Esophagus squamous epithelium (tissue), 5 donors: ENCODE measurements at regions not wholly inside any gene's neighbourhood (a gene's known extent, or its start where the extent isn't known, plus 50 kb on each side); places are given as distances from the start of the nearest gene placed in this dataset.
"Not testable (repeated sequence)": the region's sequence is repeated elsewhere in the genome, so short reads cannot be mapped to it uniquely, and the experiment has no call there.

Experiments
- DNase-seq: peaks from one replicate; lab custom pipeline; 2025; lab: John Stamatoyannopoulos, UW
- H3K27ac ChIP-seq, 4 donors: fragments of 200-600 bp; sonication (generic); one replicate each; pipeline ENCODE4 v1.5.1; 2016 to 2019; ENCODE audit warnings: mild to moderate bottlenecking in 1 of 4
- H3K27me3 ChIP-seq, 4 donors: fragments of 200-600 bp; sonication (generic); 1 replicate in 3 of 4; 2 replicates in 1 of 4; pipeline versions ENCODE4 v1.5.1 to v1.6.0; 2017 to 2021; ENCODE audit warnings: antibody characterized with exemption in 1 of 4
- H3K36me3 ChIP-seq, 3 donors: fragments of 200-600 bp; sonication (generic); one replicate each; pipeline ENCODE4 v1.5.1; 2016 to 2019
- H3K4me1 ChIP-seq, 3 donors: fragments of 200-600 bp; sonication (generic); one replicate each; pipeline ENCODE4 v1.5.1; 2017 to 2019
- H3K4me3 ChIP-seq, 4 donors: fragments of 200-600 bp; sonication (generic); 1 replicate in 3 of 4; 2 replicates in 1 of 4; pipeline ENCODE4 v1.5.1; 2016 to 2019; ENCODE audit warnings: mild to moderate bottlenecking in 2 of 4, moderate library complexity in 1 of 4
- H3K9me3 ChIP-seq, 3 donors: fragments of 200-600 bp; sonication (generic); one replicate each; pipeline ENCODE4 v1.5.1; 2016 to 2019
- POLR2A ChIP-seq, 4 donors: fragments of 450-650 bp; IDR thresholded peaks; one replicate each; pipeline ENCODE4 v1.6.1; 2017; ENCODE audit warnings: antibody characterized with exemption in 4 of 4, mild to moderate bottlenecking in 4 of 4, moderate library complexity in 3 of 4
- WGBS, 2 donors: methylation state at CpG; one replicate each; pipeline ENCODE4 v1.1.5; 2018; 5-methylcytosine and 5-hydroxymethylcytosine counted together
- intact Hi-C: fragments of 100-400 bp; cut with DNase I; formaldehyde crosslinking; loops from one replicate; pipeline ENCODE4 v1.15.0; 2022
- TF ChIP-seq, protein P1 (sequence below), 6 experiments: fragments of 450-650 bp in 4 of 6; fragments of 200-600 bp in 2 of 6; sonication (generic) in 2 of 6; IDR thresholded peaks; one replicate each; pipeline ENCODE4 v1.5.1; 2016 to 2019; ENCODE audit warnings: antibody characterized with exemption in 6 of 6, mild to moderate bottlenecking in 4 of 6, moderate library complexity in 4 of 6
- donor health status: DM: yes; HTN: yes; CAD: no.

DNA sequence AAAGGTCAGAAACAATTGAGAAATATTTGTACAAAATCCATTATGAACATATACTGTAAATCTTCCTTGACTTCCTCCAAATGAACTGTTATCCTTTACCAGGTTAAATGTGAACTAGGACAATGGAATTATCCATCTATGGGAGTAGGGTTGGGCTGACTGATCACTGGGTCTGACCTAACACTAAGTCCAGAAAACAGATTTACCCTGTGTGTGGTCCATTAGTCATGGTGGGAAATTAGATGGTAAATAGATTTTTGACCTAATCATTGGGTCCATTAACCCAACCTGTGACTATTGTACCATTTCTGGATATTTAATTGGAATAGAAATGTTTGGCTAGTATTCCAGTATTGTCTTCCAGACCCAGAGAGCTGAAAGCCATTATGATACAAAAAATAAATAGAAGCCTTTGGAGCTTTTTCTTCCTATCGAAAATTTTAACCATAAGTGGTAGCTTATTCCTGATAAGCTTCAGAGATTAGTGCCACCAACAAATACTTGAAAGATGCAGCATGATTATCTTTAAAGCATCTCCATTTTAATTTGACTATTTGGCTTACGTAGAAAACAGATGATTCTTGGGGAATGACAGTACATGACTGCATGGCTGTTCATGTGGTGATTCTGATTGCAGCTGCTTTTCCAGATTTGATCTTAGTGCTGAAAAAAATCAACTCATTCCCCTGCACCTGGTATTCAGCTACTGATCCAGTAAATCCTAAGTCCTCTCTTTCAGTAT, 703.2 kb upstream of the FSHR start:
- DNase-seq: no peak
- H3K9me3 ChIP-seq: no peaks in the 10 kb centered on the region
- no peaks in the 10 kb centered on the region for H3K36me3 ChIP-seq
- no peak overlapping the region for H3K4me3 ChIP-seq
- TF ChIP-seq, protein P1, sequence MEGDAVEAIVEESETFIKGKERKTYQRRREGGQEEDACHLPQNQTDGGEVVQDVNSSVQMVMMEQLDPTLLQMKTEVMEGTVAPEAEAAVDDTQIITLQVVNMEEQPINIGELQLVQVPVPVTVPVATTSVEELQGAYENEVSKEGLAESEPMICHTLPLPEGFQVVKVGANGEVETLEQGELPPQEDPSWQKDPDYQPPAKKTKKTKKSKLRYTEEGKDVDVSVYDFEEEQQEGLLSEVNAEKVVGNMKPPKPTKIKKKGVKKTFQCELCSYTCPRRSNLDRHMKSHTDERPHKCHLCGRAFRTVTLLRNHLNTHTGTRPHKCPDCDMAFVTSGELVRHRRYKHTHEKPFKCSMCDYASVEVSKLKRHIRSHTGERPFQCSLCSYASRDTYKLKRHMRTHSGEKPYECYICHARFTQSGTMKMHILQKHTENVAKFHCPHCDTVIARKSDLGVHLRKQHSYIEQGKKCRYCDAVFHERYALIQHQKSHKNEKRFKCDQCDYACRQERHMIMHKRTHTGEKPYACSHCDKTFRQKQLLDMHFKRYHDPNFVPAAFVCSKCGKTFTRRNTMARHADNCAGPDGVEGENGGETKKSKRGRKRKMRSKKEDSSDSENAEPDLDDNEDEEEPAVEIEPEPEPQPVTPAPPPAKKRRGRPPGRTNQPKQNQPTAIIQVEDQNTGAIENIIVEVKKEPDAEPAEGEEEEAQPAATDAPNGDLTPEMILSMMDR (IDR thresholded peaks at IDR 0.05): no peak
- TF ChIP-seq POLR2A (IDR thresholded peaks at IDR 0.05): no peak
- 78% methylated on average over 2 of the region's 2 CpGs for WGBS, 2 donors
- intact Hi-C loops: no loop called here
- H3K27me3 ChIP-seq: no peaks in the 10 kb centered on the region
- H3K4me1 ChIP-seq: no peaks in the 10 kb centered on the region
- no peak overlapping the region for H3K27ac ChIP-seq

DNA sequence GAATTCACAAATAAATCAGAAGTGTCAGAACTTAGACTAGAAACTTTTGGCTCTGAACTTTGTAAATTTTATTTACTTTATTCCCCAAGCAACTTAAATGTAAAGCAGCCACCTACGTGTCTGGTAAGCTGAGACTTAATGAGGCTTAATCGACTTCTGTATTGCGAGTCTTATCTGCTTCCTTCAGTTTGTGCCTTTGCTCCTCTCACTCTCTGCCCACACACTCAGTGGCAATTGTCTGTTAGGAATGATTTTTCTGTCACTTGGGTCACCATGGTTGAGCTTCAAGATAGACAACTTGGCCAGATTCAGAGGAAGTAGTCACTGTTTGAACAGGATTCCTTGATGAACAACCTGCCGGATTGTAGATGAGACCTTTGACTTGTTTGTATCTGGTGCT, 691.4 kb upstream of the FSHR start:
- no peak for TF ChIP-seq POLR2A (IDR thresholded peaks at IDR 0.05)
- TF ChIP-seq, protein P1 (IDR thresholded peaks at IDR 0.05): no peak
- H3K27ac ChIP-seq: no peak overlapping the region
- WGBS, 2 donors: 64 to 75% methylated on average over 4 of the region's 4 CpGs

DNA sequence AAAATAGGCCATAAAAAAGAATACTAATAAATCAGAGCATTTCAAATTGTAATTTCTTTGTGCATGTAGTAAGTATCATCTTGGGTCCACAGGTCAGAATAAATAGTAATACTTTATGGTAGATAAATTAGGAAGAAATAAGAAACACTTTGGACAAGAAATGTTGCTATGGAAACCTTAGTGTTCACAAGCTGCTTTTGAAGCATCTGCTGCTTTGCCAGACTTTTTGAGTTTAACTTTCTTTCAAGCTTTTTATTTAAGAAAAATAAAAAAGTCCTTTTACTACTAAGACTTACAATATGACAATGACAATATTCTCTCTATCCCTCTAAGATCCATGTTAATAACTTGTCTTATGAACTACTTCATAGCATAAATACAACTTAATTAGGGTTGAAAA, 690.7 kb upstream of the FSHR start:
- no peak overlapping the region for H3K4me3 ChIP-seq
- DNase-seq: no peak
- H3K27ac ChIP-seq: no peak overlapping the region
- no peaks in the 10 kb centered on the region for H3K27me3 ChIP-seq
- H3K4me1 ChIP-seq: no peaks in the 10 kb centered on the region
- TF ChIP-seq, protein P1 (IDR thresholded peaks at IDR 0.05): no peak
- no peak for TF ChIP-seq POLR2A (IDR thresholded peaks at IDR 0.05)
- H3K9me3 ChIP-seq: peaks cover 0 to 6% (median 0%) of the 10 kb centered on the region in 3 donors
- intact Hi-C loops: no loop called here
- H3K36me3 ChIP-seq: no peaks in the 10 kb centered on the region

More for the DNA sequence above, 691.4 kb upstream of the FSHR start:
- H3K4me3 ChIP-seq: no peak overlapping the region
- H3K9me3 ChIP-seq: peaks cover 0 to 6% (median 0%) of the 10 kb centered on the region in 3 donors
- H3K4me1 ChIP-seq: no peaks in the 10 kb centered on the region
- no peaks in the 10 kb centered on the region for H3K27me3 ChIP-seq
- no peak for DNase-seq
- no peaks in the 10 kb centered on the region for H3K36me3 ChIP-seq
- intact Hi-C loops: no loop called here

DNA sequence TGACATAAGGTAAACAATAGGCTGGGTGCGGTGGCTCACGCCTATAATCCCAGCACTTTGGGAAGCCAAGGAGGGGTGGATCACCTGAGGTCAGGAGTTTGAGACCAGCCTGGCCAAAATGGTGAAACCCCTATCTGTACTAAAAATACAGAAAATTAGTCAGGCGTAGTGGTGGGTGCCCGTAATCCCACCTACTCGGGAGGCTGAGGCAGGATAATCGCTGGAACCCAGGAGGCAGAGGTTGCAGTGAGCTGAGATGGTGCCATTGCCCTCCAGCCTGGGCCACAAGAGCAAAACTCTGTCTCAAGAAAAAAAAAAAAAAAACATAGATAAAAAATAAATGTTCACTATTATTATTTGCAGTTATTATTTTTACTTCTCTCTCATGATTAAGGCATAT, 689.8 kb upstream of the FSHR start:
- H3K4me3 ChIP-seq, H3K27ac ChIP-seq, H3K36me3 ChIP-seq, H3K4me1 ChIP-seq, H3K27me3 ChIP-seq, intact Hi-C loops, H3K9me3 ChIP-seq, DNase-seq: not testable (repeated sequence)
- WGBS, 2 donors: 89% methylated on average over 6 of the region's 6 CpGs

DNA sequence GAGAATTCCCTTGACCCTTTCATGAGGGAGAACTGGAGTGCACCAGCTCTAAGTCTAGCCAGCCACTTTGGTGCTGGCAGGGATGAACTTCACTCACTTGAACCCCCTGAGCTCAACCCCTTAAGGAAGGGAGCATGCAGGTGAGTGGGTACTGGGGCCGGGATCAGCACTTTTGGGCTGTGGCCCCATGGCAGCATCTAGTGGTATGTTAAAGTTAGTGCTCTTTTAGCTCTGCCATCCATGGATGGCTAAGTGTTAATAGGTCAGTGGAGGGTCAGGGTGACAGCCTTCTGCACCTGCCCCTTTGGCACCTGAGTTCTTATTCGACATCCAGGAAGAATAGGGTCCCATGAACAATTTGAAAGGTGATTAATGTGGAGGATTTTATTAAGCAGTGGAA, 689.0 kb upstream of the FSHR start:
- no peak for DNase-seq
- Histone ChIP-seq H3K27ac (no peak overlapping the region), H3K4me3 (no peak overlapping the region), H3K27me3 (peaks cover 0 to 6% (median 0%) of the 10 kb centered on the region in 4 donors), H3K4me1 (no peaks in the 10 kb centered on the region), H3K9me3 (peaks cover 0 to 6% (median 0%) of the 10 kb centered on the region in 3 donors), H3K36me3 (no peaks in the 10 kb centered on the region)
- intact Hi-C loops: no loop called here
- TF ChIP-seq, protein P1 (IDR thresholded peaks at IDR 0.05): no peak
- no peak for TF ChIP-seq POLR2A (IDR thresholded peaks at IDR 0.05)
- 72 to 89% methylated on average over 2 of the region's 2 CpGs for WGBS, 2 donors
